ENCODE measurements at regions not wholly inside any gene's neighbourhood (a gene's known extent, or its start where the extent isn't known, plus 50 kb on each side); places are given as distances from the start of the nearest gene placed in this dataset.

DNA sequence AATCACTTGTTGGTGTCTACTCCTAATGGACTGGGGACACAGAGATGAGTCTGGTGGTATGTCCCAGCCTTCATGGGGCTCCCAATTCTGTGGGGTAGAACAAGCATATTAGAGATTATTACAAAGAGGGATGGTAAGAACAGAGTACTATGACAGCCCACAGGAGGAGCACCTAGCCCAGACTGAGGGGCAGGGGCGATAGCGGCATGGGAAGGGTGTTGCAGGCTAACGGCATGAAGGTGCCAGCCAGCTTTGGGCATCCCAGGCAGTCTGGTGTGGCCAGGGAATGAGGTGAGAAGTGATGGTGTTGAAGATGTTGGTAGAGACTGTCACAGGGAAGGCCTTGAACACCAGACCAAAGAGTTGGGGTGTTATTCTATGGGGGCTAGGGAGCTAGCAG, 280.0 kb downstream of the RPS24 start:
- TF ChIP-seq CTCF (conservative IDR thresholded peaks at IDR 0.05 in 1 of 2, IDR thresholded peaks at IDR 0.05 in 1 of 2; ENCODE audit: low read depth in 1 of 2, low read length in 2 of 2), result no peak
- no peak for TF ChIP-seq EZH2 (IDR thresholded peaks at IDR 0.05; ENCODE audit: low read length, missing control alignments)
